Forelimb muscle (tissue), 1 donor: ENCODE measurements at regions not wholly inside any gene's neighbourhood (a gene's known extent, or its start where the extent isn't known, plus 50 kb on each side); places are given as distances from the start of the nearest gene placed in this dataset.

Experiments
- DNase-seq: peaks from one replicate; pipeline ENCODE4 v3.0.0-alpha.2; 2013; ENCODE audit warnings: low read depth

DNA sequence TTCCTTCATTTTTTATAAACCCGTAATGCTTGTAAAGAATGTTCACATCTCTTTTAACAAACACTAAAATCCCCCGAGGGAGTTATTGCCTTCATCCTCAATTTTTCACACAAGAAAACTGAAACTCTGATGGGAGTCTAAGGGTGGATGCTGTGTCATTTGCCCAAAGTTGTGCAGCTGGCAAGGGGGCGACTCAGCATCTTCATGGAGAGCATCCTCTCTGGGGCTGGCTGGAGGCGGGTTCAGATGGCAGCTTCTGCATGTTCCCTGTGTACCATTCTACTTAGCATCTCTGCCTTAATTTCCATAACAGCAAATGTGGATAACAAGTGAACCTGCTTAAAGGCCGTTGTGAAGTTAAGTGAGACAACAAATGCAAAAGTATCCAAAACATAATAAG lies 256.4 kb downstream of the IRS2 start:
- no peak for DNase-seq

DNA sequence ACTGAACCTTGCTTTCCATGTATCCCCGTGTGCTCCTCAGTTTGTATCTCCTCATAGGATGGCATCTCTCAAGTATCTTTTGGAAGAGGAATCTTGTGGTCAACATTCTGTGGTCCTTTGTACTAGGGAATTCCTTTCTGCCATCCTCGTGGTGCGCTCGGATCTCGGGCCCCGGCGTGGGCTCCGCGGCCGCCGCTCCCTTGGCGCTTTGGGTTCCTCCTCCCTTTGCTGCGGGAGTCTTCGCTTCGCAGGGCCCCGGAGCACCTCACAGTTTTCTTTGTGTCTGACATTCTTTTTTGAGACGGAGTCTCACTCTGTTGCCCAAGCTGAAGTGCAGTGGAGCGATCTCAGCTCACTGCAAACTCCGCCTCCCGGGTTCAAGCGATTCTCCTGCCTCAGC lies 264.7 kb downstream of the IRS2 start:
- no peak for DNase-seq

DNA sequence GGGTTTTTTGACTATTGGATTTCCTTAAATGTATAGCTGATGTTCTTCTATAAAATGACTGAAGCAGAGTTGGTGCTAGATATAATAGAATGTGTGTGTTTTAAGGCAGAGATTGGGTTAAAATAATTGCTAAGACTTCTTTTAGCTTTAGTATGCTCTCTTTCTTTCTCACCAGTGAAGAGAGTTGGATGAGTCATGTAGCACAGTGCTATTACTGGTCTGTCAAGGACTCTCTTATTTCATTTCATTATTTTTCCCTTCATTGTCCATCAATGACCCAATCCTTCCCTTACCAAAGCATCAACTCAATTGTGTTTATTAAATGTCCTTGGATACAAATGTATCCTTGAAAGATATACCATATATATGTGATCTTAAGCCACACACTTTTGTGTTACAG lies 268.9 kb downstream of the IRS2 start:
- DNase-seq = no peak

DNA sequence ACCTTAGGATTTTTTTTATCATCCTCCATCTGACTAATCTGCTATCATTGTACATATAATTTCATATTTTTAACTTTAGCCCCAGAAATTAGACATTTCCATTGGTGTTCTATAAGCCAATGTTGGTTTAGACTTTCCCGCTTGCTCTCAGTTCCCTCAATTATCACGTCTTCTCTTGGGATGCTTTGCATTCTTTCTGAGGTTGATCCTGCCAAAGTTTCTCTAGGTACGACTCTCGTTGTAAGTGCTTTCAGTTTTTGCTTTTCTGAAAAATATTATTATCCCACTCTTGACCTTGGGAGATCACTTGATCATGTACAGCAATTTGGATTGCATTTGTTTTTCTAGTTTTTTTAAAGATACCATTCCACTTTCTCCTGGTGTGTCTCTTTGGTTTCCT lies 270.2 kb downstream of the IRS2 start:
- no peak for DNase-seq

DNA sequence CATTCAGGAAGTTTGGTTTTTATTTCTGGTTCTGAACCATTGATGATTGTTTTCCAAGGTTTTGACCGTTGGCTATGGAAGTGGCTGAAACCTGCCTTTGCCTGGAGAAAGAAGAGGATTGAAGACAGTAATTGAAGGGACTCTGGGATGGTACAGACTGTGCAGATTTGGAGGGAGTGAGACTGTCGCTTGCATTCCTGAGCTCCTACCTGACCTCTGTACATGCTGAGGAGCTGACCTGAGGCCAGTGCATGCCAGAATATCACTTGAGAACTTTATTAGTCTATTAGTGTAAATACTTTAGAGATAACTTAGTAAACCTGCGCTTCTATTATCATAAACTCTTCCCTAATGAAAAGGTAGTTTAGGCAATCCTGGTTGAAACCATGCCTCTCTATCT lies 276.4 kb downstream of the IRS2 start:
- DNase-seq = no peak

DNA sequence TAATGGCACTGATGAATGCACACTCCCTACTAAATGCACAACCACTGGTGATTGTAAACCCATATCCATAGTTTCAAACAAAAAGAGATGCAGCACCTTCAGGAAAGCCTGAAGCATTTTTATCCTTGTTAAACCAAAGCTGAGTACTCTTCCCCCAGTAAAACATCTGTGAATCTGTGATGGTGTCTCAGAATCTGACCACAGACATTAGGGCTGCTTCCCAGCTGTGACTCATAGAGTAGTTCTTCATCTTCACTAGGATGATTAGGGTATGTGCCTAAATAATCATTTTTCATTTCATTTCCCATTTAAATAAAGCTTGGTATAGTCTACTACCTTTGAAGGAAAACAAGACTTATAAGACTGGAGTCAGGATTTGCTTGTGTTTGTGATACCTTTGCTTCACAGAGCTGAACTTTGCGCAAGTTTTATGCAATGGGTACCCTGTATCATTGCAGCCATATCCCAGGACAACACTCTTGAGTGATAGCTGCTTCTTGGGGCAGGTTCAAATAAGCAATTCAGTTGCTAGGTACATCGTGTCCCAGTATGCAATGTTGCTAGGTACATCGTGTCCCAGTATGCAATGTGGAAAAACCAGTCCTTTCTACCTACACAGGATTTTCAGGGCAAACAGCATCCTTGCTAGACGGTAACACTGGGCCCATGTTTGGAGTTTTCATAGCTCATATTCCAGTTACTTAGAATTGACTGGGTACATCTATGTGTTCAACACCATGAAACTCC lies 277.1 kb downstream of the IRS2 start:
- no peak for DNase-seq

DNA sequence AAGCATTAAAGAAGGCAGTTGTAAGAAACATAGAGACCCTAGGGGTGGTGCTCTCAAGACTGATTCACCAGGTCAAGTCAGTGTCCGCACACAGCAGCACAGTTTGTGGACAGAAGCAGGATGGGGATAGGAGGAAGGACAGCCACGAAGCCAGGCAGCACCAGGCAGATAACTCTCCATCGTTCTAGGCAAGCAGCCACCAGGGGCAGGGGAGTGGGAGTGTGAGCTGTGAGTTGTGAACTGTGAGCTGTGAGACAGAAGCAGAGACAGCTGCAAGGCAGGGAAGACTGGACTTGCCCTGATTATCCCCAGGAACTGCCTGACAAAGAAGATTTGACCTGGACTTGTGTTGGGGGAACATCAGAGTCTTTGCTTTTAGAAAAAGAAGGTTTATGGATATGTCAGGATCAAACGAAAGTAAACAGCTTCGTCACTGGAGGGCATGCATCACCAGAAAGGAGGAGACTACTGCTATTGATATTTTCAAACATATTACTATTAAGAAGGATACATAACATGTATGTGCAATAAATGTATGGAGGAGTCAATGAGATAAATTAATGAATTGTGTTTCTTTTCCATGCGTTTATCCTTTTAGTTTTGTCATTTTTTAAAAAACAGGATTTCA lies 286.1 kb downstream of the IRS2 start:
- DNase-seq = no peak

DNA sequence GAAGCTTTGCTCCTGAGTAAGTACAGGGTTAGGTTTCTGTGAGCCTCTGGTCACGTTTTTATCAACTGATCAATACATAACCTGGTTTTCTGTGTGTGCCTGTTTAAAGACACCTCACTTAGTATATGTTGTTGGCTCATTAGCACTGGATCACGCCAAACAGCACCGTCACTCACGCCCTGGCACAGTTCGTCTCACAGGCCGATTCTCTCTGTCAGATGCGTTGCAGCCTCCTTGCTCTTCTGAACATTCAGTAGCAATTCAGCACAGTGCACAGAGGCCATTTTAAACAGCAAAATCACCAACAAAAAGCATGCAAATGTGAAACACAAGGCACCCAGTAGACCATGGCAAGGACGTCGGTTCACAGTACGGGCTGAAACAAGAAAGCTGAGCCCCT lies 288.5 kb downstream of the IRS2 start:
- DNase-seq = no peak

DNA sequence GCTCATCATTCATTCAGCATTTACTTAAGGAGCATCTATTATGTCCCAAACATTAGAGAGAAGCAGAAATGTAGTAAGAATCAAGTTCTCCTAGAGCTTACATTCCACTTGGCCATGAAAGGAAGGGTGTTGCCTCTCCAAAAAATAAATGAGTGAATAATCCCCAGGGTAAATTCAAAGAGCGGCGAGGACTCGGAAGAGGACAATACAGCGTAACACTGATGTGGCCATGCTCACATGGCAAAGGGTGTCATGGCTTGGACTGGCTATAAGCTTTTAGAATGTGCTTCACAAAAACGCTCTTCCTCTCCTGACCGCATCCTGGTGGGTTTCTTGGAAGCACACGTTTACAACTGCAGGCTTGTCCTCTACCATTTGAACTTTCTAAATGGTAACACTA lies 290.2 kb downstream of the IRS2 start:
- no peak for DNase-seq

DNA sequence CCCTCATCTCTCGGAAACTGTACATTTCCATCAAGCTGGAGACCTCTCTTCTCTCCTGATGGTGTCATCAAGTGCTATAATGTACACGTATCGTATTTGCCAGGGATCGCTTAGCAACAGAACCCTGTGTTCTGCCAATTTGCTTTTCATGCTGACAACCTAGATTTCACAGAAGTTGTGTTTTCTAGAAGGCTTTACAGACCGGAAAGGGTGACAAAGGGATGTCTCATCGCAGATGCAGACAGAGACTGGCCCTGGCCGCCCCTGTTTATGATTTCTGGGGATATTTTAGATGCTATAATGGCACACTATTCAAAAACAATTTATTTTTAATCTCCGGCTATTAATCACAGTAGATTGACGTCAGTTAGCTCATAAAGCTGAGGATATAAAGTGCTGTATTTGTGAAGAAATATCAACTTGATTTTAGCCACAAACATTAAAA lies 291.4 kb downstream of the IRS2 start:
- peak; percentile 6 for DNase-seq

DNA sequence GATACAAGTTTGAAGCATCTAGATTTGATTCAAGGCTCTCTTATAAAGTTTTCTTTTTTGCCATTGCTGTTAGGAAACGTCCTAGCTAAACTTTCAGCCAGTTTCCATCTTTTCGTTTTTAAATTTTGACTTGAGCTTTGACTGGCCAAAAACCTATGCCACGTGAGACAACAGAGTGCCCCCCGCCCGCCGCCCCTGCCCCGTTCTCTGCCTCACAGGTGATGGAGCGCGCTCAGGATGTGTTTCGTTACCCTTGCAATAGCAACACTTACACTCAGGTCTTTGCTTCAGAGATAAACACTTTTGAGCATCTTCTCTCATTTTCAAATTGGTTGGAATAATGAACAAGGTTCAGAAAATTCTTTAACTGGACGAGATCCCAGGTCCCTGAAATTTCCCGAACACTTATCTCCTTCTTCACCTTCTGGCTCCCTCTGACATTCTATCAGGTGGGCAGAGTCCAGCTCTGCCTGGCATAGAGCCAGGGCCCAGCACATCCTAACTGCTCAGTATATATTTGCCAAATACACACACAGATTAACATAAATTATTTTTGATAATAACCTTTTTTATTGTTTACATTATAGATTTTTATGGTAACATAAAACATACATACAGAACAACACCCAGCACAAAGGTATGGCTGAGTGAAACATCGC lies 301.1 kb downstream of the IRS2 start:
- DNase-seq = no peak

DNA sequence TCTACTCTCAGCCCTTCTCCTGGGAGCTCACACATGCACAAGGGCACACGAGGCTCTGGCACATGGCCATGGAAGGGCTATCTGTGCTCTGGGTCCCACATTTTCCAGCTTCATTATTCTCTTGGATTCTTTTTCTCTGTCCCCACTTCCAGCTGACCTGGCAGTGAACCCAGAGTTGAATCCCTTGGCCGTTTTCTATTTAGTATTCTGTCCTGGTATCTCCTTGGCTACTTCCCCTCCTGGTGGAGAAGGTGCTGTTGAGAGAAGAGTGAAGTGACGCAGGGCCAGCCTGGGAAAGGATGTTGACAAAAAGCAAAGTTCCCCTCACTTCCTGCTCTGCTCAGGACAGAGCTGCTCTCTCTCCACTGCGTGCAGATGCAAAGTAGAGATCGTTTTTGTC lies 303.1 kb downstream of the IRS2 start:
- DNase-seq = no peak

DNA sequence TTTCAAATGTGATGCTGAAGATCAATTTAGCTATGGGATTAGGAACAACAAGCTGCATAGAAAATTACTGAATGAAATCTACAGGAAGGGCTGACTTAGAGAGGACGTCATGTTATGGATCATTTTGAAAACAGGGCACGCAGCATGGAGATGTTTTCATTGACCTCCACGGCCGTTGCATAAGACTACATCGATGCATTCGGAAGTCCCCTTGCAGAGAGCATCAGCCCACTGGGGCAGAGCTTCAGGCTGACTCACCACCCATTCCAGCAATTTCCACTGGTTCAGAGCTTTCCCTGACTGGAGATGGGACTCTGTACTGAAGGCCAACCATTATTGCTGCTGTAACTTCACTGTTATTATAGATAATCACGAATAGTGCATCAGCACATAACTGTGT lies 305.3 kb downstream of the IRS2 start:
- DNase-seq = no peak

DNA sequence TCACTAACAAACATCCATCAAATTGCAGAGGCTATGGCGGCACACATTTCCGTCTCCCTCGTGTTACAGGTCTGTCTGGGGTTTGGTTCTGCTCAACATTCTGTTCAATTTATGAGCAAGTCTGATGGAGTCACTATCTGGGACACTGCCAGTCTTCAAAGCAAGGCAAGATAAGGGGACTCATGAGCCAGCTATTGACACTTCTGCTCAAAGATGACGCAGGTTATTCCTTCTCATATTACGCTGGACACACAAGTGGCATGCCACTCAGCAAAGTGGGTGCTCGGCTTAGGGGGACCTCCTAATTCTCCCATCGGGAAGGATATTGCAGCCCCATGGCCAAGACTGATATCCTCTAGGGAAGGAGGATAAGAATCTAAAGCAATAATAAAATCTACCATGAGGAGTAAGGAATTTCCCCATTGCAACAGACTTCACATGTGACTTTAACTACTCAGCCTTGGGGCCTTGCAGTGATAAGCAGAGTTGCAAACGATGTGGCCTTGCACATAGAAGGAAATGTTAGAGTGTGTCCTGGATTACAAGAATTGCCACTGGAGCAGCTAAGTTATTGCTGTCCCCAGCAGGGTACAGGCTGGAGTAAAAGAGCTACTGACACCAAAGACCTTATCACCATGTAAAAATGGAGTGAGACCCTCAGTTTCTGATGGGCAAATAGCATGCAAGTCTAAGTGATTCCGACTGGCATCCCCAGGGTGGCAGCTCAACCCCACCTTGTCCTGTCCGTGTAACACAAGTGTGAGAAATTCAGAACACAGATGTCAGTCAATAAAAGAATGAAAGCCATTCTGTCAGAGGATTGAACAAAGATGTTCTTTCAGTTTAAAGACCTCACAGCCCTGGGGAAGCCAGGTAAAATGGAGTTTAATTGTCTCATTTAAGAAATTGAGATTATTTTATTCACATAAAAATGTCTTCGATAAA lies 306.1 kb downstream of the IRS2 start:
- no peak for DNase-seq

DNA sequence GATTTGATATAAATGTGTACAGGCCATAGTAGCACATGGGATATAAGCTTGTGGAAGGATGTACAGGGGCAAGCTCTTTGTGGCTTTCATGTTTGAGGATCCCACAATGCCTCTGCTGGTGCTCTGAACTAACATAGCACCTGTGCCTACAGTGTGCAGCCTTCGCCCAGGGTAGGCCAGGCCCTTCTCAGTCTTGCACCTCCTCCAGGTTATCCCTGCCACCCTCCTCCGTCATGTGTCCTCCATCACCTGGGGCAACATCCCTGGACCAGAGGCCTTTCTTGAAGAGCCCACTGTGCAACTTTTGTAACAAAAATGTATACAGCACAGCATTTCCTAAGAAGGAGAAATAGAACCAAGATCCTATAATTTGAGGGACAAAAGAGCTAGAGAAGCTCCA lies 306.8 kb downstream of the IRS2 start:
- no peak for DNase-seq

DNA sequence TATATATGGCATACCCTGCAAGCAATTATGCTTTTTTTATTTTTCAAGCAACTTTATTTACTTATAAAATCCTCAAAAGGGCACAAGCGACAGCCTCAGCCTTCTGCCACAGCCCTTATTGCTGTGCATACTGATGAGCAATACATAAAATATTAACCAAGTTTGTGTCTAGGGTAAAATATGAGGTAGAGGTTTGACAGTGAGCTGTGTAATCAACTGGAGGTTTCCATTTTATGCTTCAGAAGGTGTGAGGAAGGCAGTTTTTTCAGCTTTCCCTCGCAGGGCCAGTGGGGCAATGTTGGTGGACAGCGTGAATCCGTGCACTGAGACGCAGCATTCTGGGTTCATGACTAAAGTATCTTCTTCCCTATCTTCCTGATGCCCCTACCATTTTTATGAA lies 310.4 kb downstream of the IRS2 start:
- DNase-seq = no peak

DNA sequence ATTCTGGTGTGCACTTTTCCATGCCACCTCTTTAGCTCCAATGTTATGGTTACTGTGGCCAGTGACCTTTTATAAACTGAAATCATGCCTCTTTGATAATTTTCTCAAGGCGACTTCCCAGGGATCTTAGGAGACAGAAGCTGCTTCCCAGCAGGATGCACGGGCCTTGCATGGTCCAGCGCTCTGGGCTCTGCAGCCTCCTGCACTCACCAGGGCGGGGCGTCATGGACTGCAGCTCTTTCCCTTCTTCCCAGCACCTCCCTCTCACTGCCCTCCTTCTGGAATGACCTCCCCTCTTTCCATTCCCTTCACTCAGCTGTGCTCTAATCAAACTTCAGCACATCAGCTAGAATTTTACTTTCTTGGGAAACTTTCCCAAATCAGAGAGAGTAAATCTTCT lies 318.3 kb downstream of the IRS2 start:
- DNase-seq = no peak

DNA sequence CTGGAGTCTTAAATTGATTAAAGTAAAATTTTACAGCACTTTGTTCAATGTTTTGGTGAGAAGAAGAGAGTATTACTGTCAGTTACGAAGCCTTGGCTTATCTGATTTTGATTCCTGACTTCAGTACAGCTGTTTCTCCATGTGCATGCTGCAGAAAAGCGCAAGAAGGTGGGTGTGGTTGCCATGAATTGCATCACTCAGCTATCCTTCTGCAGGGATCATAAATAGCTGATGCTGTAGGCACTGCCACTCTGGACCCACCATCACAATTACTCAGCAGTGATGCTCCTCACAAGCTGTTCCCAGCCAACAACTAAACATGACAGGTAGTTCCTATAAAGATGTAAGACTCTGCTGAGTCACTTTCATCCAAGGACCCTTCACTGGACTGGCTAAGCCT lies 321.2 kb downstream of the IRS2 start:
- DNase-seq = no peak

DNA sequence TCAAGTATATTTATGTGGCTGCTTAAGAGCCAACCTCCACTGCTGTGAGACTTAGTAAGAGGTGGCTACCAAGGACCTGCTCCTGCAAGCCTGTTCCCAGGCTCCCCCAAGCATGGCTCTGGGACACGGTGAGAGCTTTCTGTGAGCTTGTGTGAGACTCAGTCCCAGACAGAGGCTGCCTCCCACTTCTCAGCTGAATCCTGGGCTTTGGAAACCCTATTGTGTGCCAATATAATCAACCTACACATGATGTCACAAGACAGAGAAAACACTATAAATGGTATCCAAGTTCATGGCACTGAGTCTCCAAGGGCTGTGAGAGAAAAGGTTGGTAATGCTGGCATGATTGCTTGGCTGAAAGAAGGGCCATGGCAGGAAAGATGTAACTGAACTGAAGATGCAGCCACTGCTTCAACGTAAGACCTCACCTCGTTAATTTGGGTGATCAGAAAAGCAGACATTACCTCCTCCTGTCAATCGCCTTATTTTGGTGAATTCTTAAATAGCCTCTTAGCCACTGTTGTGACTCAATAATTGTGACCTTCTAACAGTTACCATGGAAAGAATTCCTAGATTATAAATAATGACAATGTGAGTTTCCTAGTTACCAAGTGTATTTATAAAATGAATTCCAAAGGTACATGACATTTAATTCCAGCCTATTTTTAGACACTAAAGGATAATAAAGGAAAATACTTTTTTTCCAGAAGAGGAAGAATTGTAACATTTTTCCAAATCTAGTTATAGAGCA lies 332.0 kb downstream of the IRS2 start:
- DNase-seq = no peak

DNA sequence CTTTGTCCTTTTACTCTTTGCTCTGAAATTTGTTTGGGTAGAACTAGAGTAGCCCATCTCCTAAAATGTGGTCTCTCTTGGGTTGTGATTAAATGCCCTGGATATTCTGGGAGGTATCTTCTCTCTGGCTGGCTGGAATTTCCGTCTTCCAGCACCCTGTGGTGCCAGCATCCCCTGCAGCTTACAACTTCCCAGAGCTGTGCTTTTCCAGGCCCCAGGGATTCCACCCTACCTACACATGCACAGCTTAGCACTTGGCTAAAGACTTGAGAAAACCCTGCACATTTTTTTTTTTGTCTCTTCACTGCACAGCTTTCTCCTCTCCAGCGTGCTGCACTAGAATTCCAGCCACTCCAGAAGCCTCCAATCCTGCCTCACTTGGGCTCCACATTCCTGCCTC lies 334.7 kb downstream of the IRS2 start:
- DNase-seq = no peak

DNA sequence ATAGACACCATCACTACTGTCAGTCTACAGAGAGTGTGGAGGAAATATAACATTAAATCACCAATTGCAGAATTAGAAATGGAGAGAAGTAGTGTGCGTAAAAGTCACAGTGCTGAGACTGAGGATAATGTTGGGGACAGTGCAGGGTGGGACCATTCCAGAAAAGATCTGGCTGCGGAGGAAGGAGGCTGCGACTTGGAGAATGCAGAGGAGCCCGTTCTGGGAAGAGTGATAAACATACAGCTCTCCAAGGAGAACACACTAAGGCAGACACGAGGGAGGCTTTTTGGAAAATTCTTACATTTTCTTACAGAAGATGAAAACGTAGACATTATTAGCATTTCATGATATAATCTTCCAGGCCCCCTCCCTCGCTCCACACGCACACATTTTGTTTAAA lies 337.8 kb downstream of the IRS2 start:
- DNase-seq = no peak
